Caco-2 (cell line): ENCODE measurements at regions not wholly inside any gene's neighbourhood (a gene's known extent, or its start where the extent isn't known, plus 50 kb on each side); places are given as distances from the start of the nearest gene placed in this dataset.
"Not testable (repeated sequence)": the region's sequence is repeated elsewhere in the genome, so short reads cannot be mapped to it uniquely, and the experiment has no call there.

Experiments
- BruUV-seq: library from RNA; stranded (reverse); fragments of 400-500 nt; replicated peaks from 2 replicates; lab custom pipeline; 2021; lab: Mats Ljungman, UMichigan
- CTCF ChIA-PET: fragments of 300-600 bp; sonication (Branson Sonifier 250); formaldehyde crosslinking; loops from one replicate; lab custom pipeline; 2022; ENCODE audit warnings: antibody characterized with exemption; lab: Charles Lee
- POLR2A ChIA-PET: fragments of 300-600 bp; sonication (Branson Sonifier 250); formaldehyde crosslinking; loops from one replicate; lab custom pipeline; 2022; ENCODE audit warnings: antibody characterized with exemption; lab: Charles Lee
- DNase-seq, 2 experiments: peaks; one replicate each; pipeline versions ENCODE4 v3.0.0 to v3.0.0-alpha.2; 2020 to 2022
- H3K27me3 ChIP-seq: replicated peaks from 2 replicates; pipeline ENCODE4 v1.6.0; 2011; ENCODE audit warnings: low read length; ENCODE audit not compliant: control insufficient read depth, insufficient read depth
- H3K36me3 ChIP-seq: 2 replicates; pipeline ENCODE4 v1.5.1; 2011; ENCODE audit warnings: low read length; ENCODE audit not compliant: control insufficient read depth, insufficient read depth
- H3K4me1 ChIP-seq: fragments of 250-450 bp; sonication (Bioruptor Pico); 2 replicates; pipeline ENCODE4 v1.5.1; 2020; ENCODE audit warnings: mild to moderate bottlenecking
- H3K4me3 ChIP-seq: 2 replicates; pipeline ENCODE4 v1.5.1; 2011; ENCODE audit warnings: low read depth, mild to moderate bottlenecking, control low read depth, low read length
- H3K9me3 ChIP-seq: fragments of 250-450 bp; sonication (Bioruptor Pico); 2 replicates; pipeline ENCODE4 v1.5.1; 2020; ENCODE audit warnings: mild to moderate bottlenecking, moderate library complexity
- H3K27ac Mint-ChIP-seq: one replicate; pipeline ENCODE4 v1.8.0; 2022; ENCODE audit warnings: mixed read lengths; ENCODE audit not compliant: unreplicated experiment
- H3K27me3 Mint-ChIP-seq: one replicate; pipeline ENCODE4 v1.8.0; 2022; ENCODE audit warnings: mixed read lengths; ENCODE audit not compliant: insufficient read depth, unreplicated experiment
- H3K36me3 Mint-ChIP-seq: one replicate; pipeline ENCODE4 v1.8.0; 2022; ENCODE audit warnings: mild to moderate bottlenecking, mixed read lengths; ENCODE audit not compliant: insufficient read depth, unreplicated experiment
- H3K4me1 Mint-ChIP-seq: one replicate; pipeline ENCODE4 v1.8.0; 2022; ENCODE audit warnings: low read depth, mixed read lengths; ENCODE audit not compliant: unreplicated experiment
- H3K4me3 Mint-ChIP-seq: one replicate; pipeline ENCODE4 v1.8.0; 2022; ENCODE audit warnings: mild to moderate bottlenecking, moderate library complexity, mixed read lengths; ENCODE audit not compliant: unreplicated experiment
- H3K9me3 Mint-ChIP-seq: one replicate; pipeline ENCODE4 v1.8.0; 2022; ENCODE audit warnings: mixed read lengths; ENCODE audit not compliant: unreplicated experiment
- CTCF ChIP-seq, 2 experiments: fragments of 200-600 bp in 1 of 2; IDR thresholded peaks; 1 replicate in 1 of 2; 2 replicates in 1 of 2; pipeline versions ENCODE4 v1.5.1 to v1.8.0; 2011 to 2022; ENCODE audit warnings: antibody characterized with exemption in 1 of 2, control low read depth in 1 of 2, inconsistent platforms in 1 of 2, low read depth in 1 of 2, low read length in 1 of 2, mild to moderate bottlenecking in 1 of 2, moderate library complexity in 1 of 2; ENCODE audit not compliant: insufficient read depth in 1 of 2, severe bottlenecking in 1 of 2, unreplicated experiment in 1 of 2
- intact Hi-C: fragments of 100-400 bp; cut with micrococcal nuclease; formaldehyde crosslinking; loops from one replicate; pipeline ENCODE4 v1.10.0; 2022; ENCODE audit not compliant: unreplicated experiment

GRCh38 chrX:55818673-55819375 is 101.3 kb downstream of the RRAGB start:
- intact Hi-C loops, result no loop called here
- TF ChIP-seq CTCF (IDR thresholded peaks at IDR 0.05; ENCODE audit: insufficient read depth in 1 of 2, low read depth in 1 of 2, low read length in 1 of 2, severe bottlenecking in 1 of 2, unreplicated experiment in 1 of 2), result no peak
- Mint-ChIP-seq H3K4me3 (no peak overlapping the region), H3K27me3 (no peaks in the 10 kb centered on the region), H3K36me3 (no peaks in the 10 kb centered on the region), H3K9me3 (no peaks in the 10 kb centered on the region), H3K27ac (no peak overlapping the region), H3K4me1 (no peaks in the 10 kb centered on the region)
- BruUV-seq, result no TSS peak
- H3K9me3 ChIP-seq, result no peaks in the 10 kb centered on the region
- DNase-seq, result peak; percentile 28 to 43
- ChIA-PET CTCF (no interaction called here), POLR2A (no interaction called here)
- H3K36me3 ChIP-seq, result no peaks in the 10 kb centered on the region
- H3K4me1 ChIP-seq, result no peaks in the 10 kb centered on the region
- H3K27me3 ChIP-seq, result no peaks in the 10 kb centered on the region
- no peak overlapping the region for H3K4me3 ChIP-seq

- H3K27me3 ChIP-seq, result no peaks in the 10 kb centered on the region
- ChIA-PET POLR2A (no interaction called here), CTCF (interaction anchor here (1.3 kb wide), 1 partner anchor 69 kb away, joined by 10 read pairs; no protein-coding TSS in a partner anchor)
- peaks cover 8% of the 10 kb centered on the region; the same call in 1 of the 2 replicates for H3K4me1 ChIP-seq
- Mint-ChIP-seq H3K27me3 (no peaks in the 10 kb centered on the region), H3K9me3 (no peaks in the 10 kb centered on the region), H3K4me3 (no peak overlapping the region), H3K36me3 (no peaks in the 10 kb centered on the region), H3K27ac (no peak overlapping the region), H3K4me1 (no peaks in the 10 kb centered on the region)
- no peaks in the 10 kb centered on the region for H3K9me3 ChIP-seq
- peak; percentile 45 to 81 for DNase-seq
- intact Hi-C loops, result loop anchor here (1.0 kb wide), 2 partner anchors 28 to 69 kb away; no protein-coding TSS in a partner anchor
- H3K36me3 ChIP-seq, result no peaks in the 10 kb centered on the region
- H3K4me3 ChIP-seq, result no peak overlapping the region
- no TSS peak for BruUV-seq
- TF ChIP-seq CTCF (IDR thresholded peaks at IDR 0.05; ENCODE audit: insufficient read depth in 1 of 2, low read depth in 1 of 2, low read length in 1 of 2, severe bottlenecking in 1 of 2, unreplicated experiment in 1 of 2), result no peak
These were observed 121.9 kb downstream of the RRAGB start for GRCh38 chrX:55839485-55839884.

- H3K9me3 Mint-ChIP-seq, result no peaks in the 10 kb centered on the region
- TF ChIP-seq CTCF (IDR thresholded peaks at IDR 0.05; ENCODE audit: insufficient read depth in 1 of 2, low read depth in 1 of 2, low read length in 1 of 2, severe bottlenecking in 1 of 2, unreplicated experiment in 1 of 2), result no peak
- no TSS peak for BruUV-seq
- no peak for DNase-seq
- H3K27ac Mint-ChIP-seq, result no peak overlapping the region
- no peaks in the 10 kb centered on the region for H3K9me3 ChIP-seq
- no peaks in the 10 kb centered on the region for H3K36me3 ChIP-seq
- no peak overlapping the region for H3K4me3 Mint-ChIP-seq
- H3K4me3 ChIP-seq, result no peak overlapping the region
- CTCF ChIA-PET, result no interaction called here
- intact Hi-C loops, result no loop called here
- H3K27me3 Mint-ChIP-seq, result no peaks in the 10 kb centered on the region
- H3K4me1 Mint-ChIP-seq, result no peaks in the 10 kb centered on the region
- H3K4me1 ChIP-seq, result peaks cover 8% of the 10 kb centered on the region; the same call in 1 of the 2 replicates
- POLR2A ChIA-PET, result no interaction called here
- no peaks in the 10 kb centered on the region for H3K36me3 Mint-ChIP-seq
- no peaks in the 10 kb centered on the region for H3K27me3 ChIP-seq
These were observed 124.6 kb downstream of the RRAGB start for GRCh38 chrX:55841962-55842752.

- H3K36me3 ChIP-seq, POLR2A ChIA-PET, H3K9me3 ChIP-seq, H3K36me3 Mint-ChIP-seq, H3K4me1 Mint-ChIP-seq, H3K4me3 Mint-ChIP-seq, H3K27me3 ChIP-seq, H3K9me3 Mint-ChIP-seq, CTCF ChIA-PET, BruUV-seq, H3K4me3 ChIP-seq, H3K4me1 ChIP-seq, H3K27me3 Mint-ChIP-seq: not testable (repeated sequence)
- intact Hi-C loops, result loop anchor here (1.0 kb wide), 1 partner anchor 27 kb away; no protein-coding TSS in a partner anchor
- H3K27ac Mint-ChIP-seq, result peak overlapping the region; percentile 49
- peak; percentile 2 to 38 for DNase-seq
These were observed 149.2 kb downstream of the RRAGB start for GRCh38 chrX:55866779-55867178.
